ENCODE measurements at regions not wholly inside any gene's neighbourhood (a gene's known extent, or its start where the extent isn't known, plus 50 kb on each side); places are given as distances from the start of the nearest gene placed in this dataset.
"Not testable (repeated sequence)": the region's sequence is repeated elsewhere in the genome, so short reads cannot be mapped to it uniquely, and the experiment has no call there.

DNA sequence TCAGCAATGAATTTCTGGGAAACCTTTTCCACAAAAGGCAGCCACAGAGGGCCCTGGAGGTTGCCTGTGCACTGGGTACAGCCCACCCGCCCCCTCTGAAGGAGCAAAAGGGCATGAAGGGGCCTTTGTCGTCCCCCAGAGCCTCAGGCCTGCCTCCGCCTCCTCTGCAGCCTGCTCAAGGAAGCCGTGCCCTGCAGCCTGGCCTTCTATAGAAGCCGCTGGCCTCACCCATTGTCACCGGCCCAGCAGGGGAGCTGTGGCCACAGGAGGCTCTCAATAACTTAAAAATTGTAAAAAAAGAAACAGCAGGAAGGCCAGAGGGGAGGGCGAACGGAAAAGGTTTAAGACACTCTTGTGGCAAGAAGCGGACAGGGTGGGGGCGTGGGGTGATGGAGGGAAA lies 213.3 kb downstream of the IRX2 start:
- ChIA-PET CTCF (no interaction called here), POLR2A (no interaction called here)
- WGBS (ENCODE audit: insufficient coverage): 28% methylated on average over 10 of the region's 10 CpGs
- peaks cover 0 to 5% (median 0%) of the 10 kb centered on the region in 5 experiments for H3K9me3 ChIP-seq (ENCODE audit: control extremely low read depth in 1 of 5, control insufficient read depth in 4 of 5, insufficient read depth in 2 of 5, low read depth in 1 of 5, low read length in 4 of 5)
- H3K4me1 ChIP-seq (ENCODE audit: control extremely low read depth in 1 of 4, control insufficient read depth in 4 of 4, insufficient read depth in 4 of 4, low read length in 3 of 4): no peaks in the 10 kb centered on the region
- peaks cover 0 to 1% (median 0%) of the 10 kb centered on the region in 5 experiments for H3K27me3 ChIP-seq (replicated peaks in 2 of 5; ENCODE audit: control insufficient read depth in 4 of 5, insufficient read depth in 5 of 5, low read length in 4 of 5)
- no peak overlapping the region for H3K27ac ChIP-seq (ENCODE audit: insufficient read depth in 1 of 2, low read depth in 1 of 2, low read length in 2 of 2, poor library complexity in 1 of 2, severe bottlenecking in 2 of 2)
- no peak for DNase-seq
- no peak overlapping the region for H3K4me3 ChIP-seq (ENCODE audit: control insufficient read depth in 1 of 7, extremely low read depth in 1 of 7, insufficient read depth in 4 of 7, low read depth in 2 of 7, low read length in 6 of 7)
- H3K36me3 ChIP-seq (ENCODE audit: control insufficient read depth in 4 of 4, insufficient read depth in 4 of 4, low read length in 3 of 4): no peaks in the 10 kb centered on the region

DNA sequence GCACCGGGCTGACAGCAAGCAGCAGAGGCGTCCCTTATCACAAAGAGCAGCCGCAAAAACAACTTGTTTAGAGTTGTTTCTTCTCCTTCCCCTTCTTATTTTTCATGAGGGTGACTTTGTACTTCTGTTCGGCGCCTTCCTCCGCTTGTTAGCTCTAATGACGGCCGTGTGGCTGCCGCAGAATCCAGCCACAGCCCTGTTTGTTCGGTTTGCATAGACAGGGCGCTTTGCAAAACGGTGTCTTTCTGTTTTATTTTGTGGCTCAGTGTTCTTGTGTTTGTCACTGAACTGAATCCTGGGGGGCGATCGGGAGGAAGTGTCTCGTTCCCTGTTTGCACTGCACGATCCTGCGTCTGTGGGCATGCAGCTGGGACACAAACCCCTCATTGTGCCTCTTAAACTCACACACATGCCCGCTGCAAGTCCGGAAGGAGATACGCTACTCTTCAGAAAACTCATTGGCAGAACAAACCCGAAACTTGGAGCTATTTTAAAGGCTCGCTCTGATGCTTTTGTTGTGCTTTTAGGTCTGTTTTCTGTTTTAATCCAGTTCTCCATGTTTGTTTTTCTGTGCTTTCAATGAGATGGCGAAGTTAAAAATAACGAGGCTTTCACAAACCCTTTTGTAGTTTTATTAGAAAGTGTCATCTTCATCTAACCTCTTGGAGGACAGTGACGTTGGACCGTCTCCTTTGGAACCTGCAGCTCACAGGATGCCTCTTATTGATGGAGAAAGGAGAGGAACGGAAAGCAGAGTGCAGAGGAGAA lies 213.9 kb downstream of the IRX2 start:
- Histone ChIP-seq H3K36me3 (ENCODE audit: control insufficient read depth in 4 of 4, insufficient read depth in 4 of 4, low read length in 3 of 4) (no peaks in the 10 kb centered on the region), H3K27me3 (replicated peaks in 2 of 5; ENCODE audit: control insufficient read depth in 4 of 5, insufficient read depth in 5 of 5, low read length in 4 of 5) (peaks cover 0 to 1% (median 0%) of the 10 kb centered on the region in 5 experiments), H3K4me3 (ENCODE audit: control insufficient read depth in 1 of 7, extremely low read depth in 1 of 7, insufficient read depth in 4 of 7, low read depth in 2 of 7, low read length in 6 of 7) (no peak overlapping the region), H3K9me3 (ENCODE audit: control extremely low read depth in 1 of 5, control insufficient read depth in 4 of 5, insufficient read depth in 2 of 5, low read depth in 1 of 5, low read length in 4 of 5) (peaks cover 0 to 5% (median 0%) of the 10 kb centered on the region in 5 experiments), H3K4me1 (ENCODE audit: control extremely low read depth in 1 of 4, control insufficient read depth in 4 of 4, insufficient read depth in 4 of 4, low read length in 3 of 4) (no peaks in the 10 kb centered on the region), H3K27ac (ENCODE audit: insufficient read depth in 1 of 2, low read depth in 1 of 2, low read length in 2 of 2, poor library complexity in 1 of 2, severe bottlenecking in 2 of 2) (no peak overlapping the region)
- CTCF ChIA-PET: no interaction called here
- POLR2A ChIA-PET: no interaction called here
- no peak for DNase-seq
- 69% methylated on average over 22 of the region's 27 CpGs for WGBS (ENCODE audit: insufficient coverage)

DNA sequence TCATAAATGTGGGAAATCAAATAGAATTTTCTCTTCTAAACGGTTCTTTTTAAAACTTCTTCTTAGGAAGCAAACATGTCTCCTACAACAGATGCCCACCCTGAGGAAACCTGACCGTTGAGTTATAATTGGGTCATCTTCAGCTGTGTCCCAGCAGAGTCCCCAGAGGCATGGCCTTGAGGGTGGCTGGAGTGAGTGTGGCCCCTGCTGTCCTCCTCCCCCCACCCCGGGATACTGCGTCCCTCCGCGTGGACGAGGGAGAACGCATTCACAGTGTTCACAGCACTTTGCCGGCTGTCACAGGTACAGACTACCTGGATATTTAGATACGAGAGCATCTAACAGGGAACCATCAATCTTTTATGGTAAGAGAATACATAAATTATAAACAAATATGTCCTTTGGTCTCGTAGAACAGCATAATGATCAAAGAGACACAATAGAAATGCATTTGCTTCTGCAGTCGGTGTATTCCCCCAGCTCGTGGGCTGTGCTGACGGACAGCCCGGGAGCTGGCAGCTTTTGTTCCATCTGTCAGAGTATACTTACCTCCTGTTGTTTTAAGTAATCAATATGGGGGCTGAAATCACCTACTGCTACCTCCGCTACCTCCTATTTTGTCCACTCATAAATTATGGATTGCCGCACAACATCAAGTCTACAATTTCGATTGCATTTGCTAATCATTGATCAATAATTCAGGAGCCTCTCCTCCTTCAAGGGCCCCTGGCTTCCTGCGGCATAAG lies 214.7 kb downstream of the IRX2 start:
- Histone ChIP-seq H3K27ac (ENCODE audit: insufficient read depth in 1 of 2, low read depth in 1 of 2, low read length in 2 of 2, poor library complexity in 1 of 2, severe bottlenecking in 2 of 2) (no peak overlapping the region), H3K27me3 (replicated peaks in 2 of 5; ENCODE audit: control insufficient read depth in 4 of 5, insufficient read depth in 5 of 5, low read length in 4 of 5) (peaks cover 0 to 1% (median 0%) of the 10 kb centered on the region in 5 experiments), H3K9me3 (ENCODE audit: control extremely low read depth in 1 of 5, control insufficient read depth in 4 of 5, insufficient read depth in 2 of 5, low read depth in 1 of 5, low read length in 4 of 5) (peaks cover 0 to 7% (median 0%) of the 10 kb centered on the region in 5 experiments), H3K4me1 (ENCODE audit: control extremely low read depth in 1 of 4, control insufficient read depth in 4 of 4, insufficient read depth in 4 of 4, low read length in 3 of 4) (no peaks in the 10 kb centered on the region), H3K36me3 (ENCODE audit: control insufficient read depth in 4 of 4, insufficient read depth in 4 of 4, low read length in 3 of 4) (no peaks in the 10 kb centered on the region), H3K4me3 (ENCODE audit: control insufficient read depth in 1 of 7, extremely low read depth in 1 of 7, insufficient read depth in 4 of 7, low read depth in 2 of 7, low read length in 6 of 7) (no peak overlapping the region)
- ChIA-PET CTCF (no interaction called here), POLR2A (no interaction called here)
- no peak for DNase-seq
- 79% methylated on average over 8 of the region's 19 CpGs for WGBS (ENCODE audit: insufficient coverage)

DNA sequence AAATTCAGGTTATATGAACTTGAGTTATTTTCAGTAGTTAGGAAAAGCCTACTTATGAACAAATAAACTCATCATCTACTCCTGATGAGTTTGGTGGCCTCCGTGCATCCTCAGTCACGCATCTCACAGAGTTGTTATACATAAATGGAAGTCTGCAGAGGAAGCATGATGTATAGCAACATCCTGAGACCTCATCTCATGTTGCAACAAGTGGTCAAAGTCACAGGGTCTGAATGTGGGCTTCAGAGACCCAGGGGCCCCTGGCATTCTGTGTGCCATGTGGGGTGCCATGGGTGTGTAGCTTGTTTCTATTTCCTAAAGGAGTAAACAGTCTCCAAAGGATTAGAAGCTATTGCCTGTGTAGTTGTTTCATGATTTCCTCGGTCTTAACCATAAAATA lies 216.5 kb downstream of the IRX2 start:
- ChIA-PET POLR2A (no interaction called here), CTCF (interaction anchor here (0.8 kb wide), 1 partner anchor 23 kb away, joined by 3 read pairs; no protein-coding TSS in a partner anchor)
- no peak overlapping the region for H3K4me3 ChIP-seq (ENCODE audit: control insufficient read depth in 1 of 7, extremely low read depth in 1 of 7, insufficient read depth in 4 of 7, low read depth in 2 of 7, low read length in 6 of 7)
- no peaks in the 10 kb centered on the region for H3K4me1 ChIP-seq (ENCODE audit: control extremely low read depth in 1 of 4, control insufficient read depth in 4 of 4, insufficient read depth in 4 of 4, low read length in 3 of 4)
- H3K27ac ChIP-seq (ENCODE audit: insufficient read depth in 1 of 2, low read depth in 1 of 2, low read length in 2 of 2, poor library complexity in 1 of 2, severe bottlenecking in 2 of 2): no peak overlapping the region
- peaks cover 0 to 1% (median 0%) of the 10 kb centered on the region in 5 experiments for H3K27me3 ChIP-seq (replicated peaks in 2 of 5; ENCODE audit: control insufficient read depth in 4 of 5, insufficient read depth in 5 of 5, low read length in 4 of 5)
- H3K36me3 ChIP-seq (ENCODE audit: control insufficient read depth in 4 of 4, insufficient read depth in 4 of 4, low read length in 3 of 4): no peaks in the 10 kb centered on the region
- WGBS (ENCODE audit: insufficient coverage): 79% methylated on average over 2 of the region's 3 CpGs
- no peak for DNase-seq
- H3K9me3 ChIP-seq (ENCODE audit: control extremely low read depth in 1 of 5, control insufficient read depth in 4 of 5, insufficient read depth in 2 of 5, low read depth in 1 of 5, low read length in 4 of 5): peaks cover 0 to 7% (median 0%) of the 10 kb centered on the region in 5 experiments

DNA sequence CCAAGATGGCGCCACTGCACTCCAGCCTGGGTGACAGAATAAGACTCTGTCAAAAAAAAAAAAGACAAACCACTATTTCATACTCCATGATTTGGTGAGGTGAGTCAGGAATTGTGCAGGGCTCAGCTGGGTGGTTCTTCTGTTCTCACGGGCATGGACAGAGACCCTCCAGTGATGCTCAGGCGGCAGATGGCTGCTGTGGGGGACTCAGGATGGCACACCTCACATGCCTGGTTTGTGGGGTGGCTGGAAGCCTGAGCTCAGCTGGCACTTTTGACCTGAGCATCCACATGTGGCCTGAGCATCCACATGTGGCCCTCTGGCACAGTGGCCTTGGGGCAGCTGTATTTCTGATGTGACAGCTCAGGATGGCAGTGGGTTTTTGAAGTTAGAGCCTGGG lies 217.2 kb downstream of the IRX2 start:
- peaks cover 0 to 7% (median 0%) of the 10 kb centered on the region in 5 experiments for H3K9me3 ChIP-seq (ENCODE audit: control extremely low read depth in 1 of 5, control insufficient read depth in 4 of 5, insufficient read depth in 2 of 5, low read depth in 1 of 5, low read length in 4 of 5)
- 93% methylated on average over 3 of the region's 3 CpGs for WGBS (ENCODE audit: insufficient coverage)
- ChIA-PET CTCF (interaction anchor here (0.8 kb wide), 1 partner anchor 22 kb away, joined by 3 read pairs; no protein-coding TSS in a partner anchor), POLR2A (no interaction called here)
- no peak overlapping the region for H3K4me3 ChIP-seq (ENCODE audit: control insufficient read depth in 1 of 7, extremely low read depth in 1 of 7, insufficient read depth in 4 of 7, low read depth in 2 of 7, low read length in 6 of 7)
- H3K36me3 ChIP-seq (ENCODE audit: control insufficient read depth in 4 of 4, insufficient read depth in 4 of 4, low read length in 3 of 4): no peaks in the 10 kb centered on the region
- peaks cover 0 to 1% (median 0%) of the 10 kb centered on the region in 5 experiments for H3K27me3 ChIP-seq (replicated peaks in 2 of 5; ENCODE audit: control insufficient read depth in 4 of 5, insufficient read depth in 5 of 5, low read length in 4 of 5)
- no peak for DNase-seq
- no peaks in the 10 kb centered on the region for H3K4me1 ChIP-seq (ENCODE audit: control extremely low read depth in 1 of 4, control insufficient read depth in 4 of 4, insufficient read depth in 4 of 4, low read length in 3 of 4)
- H3K27ac ChIP-seq (ENCODE audit: insufficient read depth in 1 of 2, low read depth in 1 of 2, low read length in 2 of 2, poor library complexity in 1 of 2, severe bottlenecking in 2 of 2): no peak overlapping the region

DNA sequence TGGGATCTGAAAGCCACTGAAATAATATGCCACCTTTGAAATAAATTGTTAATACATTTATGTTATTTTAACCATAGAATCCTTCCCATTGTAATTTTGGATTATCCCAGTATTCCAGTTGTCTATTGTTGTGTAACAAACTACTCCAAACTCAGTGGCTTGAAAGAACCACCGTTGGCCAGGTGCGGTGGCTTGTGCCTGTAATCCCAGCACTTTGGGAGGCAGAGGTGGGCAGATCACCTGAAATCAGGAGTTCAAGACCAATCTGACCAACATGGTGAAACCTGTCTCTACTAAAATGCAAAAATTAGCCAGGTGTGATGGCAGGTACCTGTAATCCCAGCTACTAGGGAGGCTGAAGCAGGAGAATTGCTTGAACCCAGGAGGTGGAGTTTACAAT lies 217.6 kb downstream of the IRX2 start:
- H3K4me3 ChIP-seq (ENCODE audit: control insufficient read depth in 1 of 7, extremely low read depth in 1 of 7, insufficient read depth in 4 of 7, low read depth in 2 of 7, low read length in 6 of 7); H3K27ac ChIP-seq (ENCODE audit: insufficient read depth in 1 of 2, low read depth in 1 of 2, low read length in 2 of 2, poor library complexity in 1 of 2, severe bottlenecking in 2 of 2); DNase-seq; H3K9me3 ChIP-seq (ENCODE audit: control extremely low read depth in 1 of 5, control insufficient read depth in 4 of 5, insufficient read depth in 2 of 5, low read depth in 1 of 5, low read length in 4 of 5); H3K36me3 ChIP-seq (ENCODE audit: control insufficient read depth in 4 of 4, insufficient read depth in 4 of 4, low read length in 3 of 4); CTCF ChIA-PET; H3K27me3 ChIP-seq (replicated peaks in 2 of 5; ENCODE audit: control insufficient read depth in 4 of 5, insufficient read depth in 5 of 5, low read length in 4 of 5); POLR2A ChIA-PET; H3K4me1 ChIP-seq (ENCODE audit: control extremely low read depth in 1 of 4, control insufficient read depth in 4 of 4, insufficient read depth in 4 of 4, low read length in 3 of 4): not testable (repeated sequence)
- WGBS (ENCODE audit: insufficient coverage): no CpG with 5 or more reads among the region's 2 CpGs

DNA sequence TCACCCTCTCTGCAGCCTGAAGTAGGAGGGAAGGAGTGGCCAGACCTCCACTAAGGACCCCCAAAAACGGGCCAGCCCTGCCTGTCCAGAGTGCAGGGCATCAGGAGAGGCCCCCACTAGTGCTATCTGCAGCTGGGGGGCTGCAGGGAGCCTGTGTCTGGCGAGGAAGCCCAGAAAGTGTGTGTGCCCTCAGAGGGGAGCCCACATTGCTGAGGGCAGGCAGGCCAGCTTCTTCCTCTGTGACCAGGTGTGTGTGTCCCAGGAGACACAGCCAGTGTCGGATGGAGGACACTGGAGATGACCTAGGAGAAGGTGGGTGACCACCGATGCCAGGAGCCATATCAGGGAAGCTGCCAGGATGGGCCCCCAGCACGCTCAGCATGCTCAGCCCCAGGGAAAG lies 218.7 kb downstream of the IRX2 start:
- no peaks in the 10 kb centered on the region for H3K4me1 ChIP-seq (ENCODE audit: control extremely low read depth in 1 of 4, control insufficient read depth in 4 of 4, insufficient read depth in 4 of 4, low read length in 3 of 4)
- no peak for DNase-seq
- peaks cover 0 to 8% (median 0%) of the 10 kb centered on the region in 5 experiments for H3K9me3 ChIP-seq (ENCODE audit: control extremely low read depth in 1 of 5, control insufficient read depth in 4 of 5, insufficient read depth in 2 of 5, low read depth in 1 of 5, low read length in 4 of 5)
- peaks cover 0 to 1% (median 0%) of the 10 kb centered on the region in 5 experiments for H3K27me3 ChIP-seq (replicated peaks in 2 of 5; ENCODE audit: control insufficient read depth in 4 of 5, insufficient read depth in 5 of 5, low read length in 4 of 5)
- POLR2A ChIA-PET: no interaction called here
- H3K27ac ChIP-seq (ENCODE audit: insufficient read depth in 1 of 2, low read depth in 1 of 2, low read length in 2 of 2, poor library complexity in 1 of 2, severe bottlenecking in 2 of 2): no peak overlapping the region
- CTCF ChIA-PET: no interaction called here
- 84% methylated on average over 5 of the region's 5 CpGs for WGBS (ENCODE audit: insufficient coverage)
- no peaks in the 10 kb centered on the region for H3K36me3 ChIP-seq (ENCODE audit: control insufficient read depth in 4 of 4, insufficient read depth in 4 of 4, low read length in 3 of 4)
- no peak overlapping the region for H3K4me3 ChIP-seq (ENCODE audit: control insufficient read depth in 1 of 7, extremely low read depth in 1 of 7, insufficient read depth in 4 of 7, low read depth in 2 of 7, low read length in 6 of 7)
